Psoas muscle (tissue), 7 donors: ENCODE measurements at regions not wholly inside any gene's neighbourhood (a gene's known extent, or its start where the extent isn't known, plus 50 kb on each side); places are given as distances from the start of the nearest gene placed in this dataset.

Source experiments
- ATAC-seq, 4 donors: fragments of 200-7000 bp; cut with Tn5 transposase; one replicate each; pipeline ENCODE4 v1.9.1; 2020; ENCODE audit warnings: moderate library complexity in 3 of 4, mild to moderate bottlenecking in 2 of 4
- DNase-seq, 2 donors: peaks; one replicate each; pipeline ENCODE4 v3.0.0-alpha.2; 2020
- H3K27ac ChIP-seq: fragments of 200-600 bp; one replicate; pipeline ENCODE4 v1.8.0; 2022
- H3K27me3 ChIP-seq, 3 donors: fragments of 200-600 bp in 1 of 3; one replicate each; pipeline versions ENCODE4 v1.6.1 to v1.8.0; 2013 to 2022; ENCODE audit warnings: low read length in 2 of 3, mild to moderate bottlenecking in 2 of 3, moderate library complexity in 1 of 3; ENCODE audit not compliant: insufficient read depth in 3 of 3
- H3K36me3 ChIP-seq, 2 donors: fragments of 200-600 bp in 1 of 2; one replicate each; pipeline versions ENCODE4 v1.6.1 to v1.8.0; 2013 to 2022; ENCODE audit warnings: low read depth in 1 of 2, mild to moderate bottlenecking in 1 of 2, moderate library complexity in 1 of 2; ENCODE audit not compliant: insufficient read depth in 1 of 2
- H3K4me1 ChIP-seq: fragments of 200-600 bp; one replicate; pipeline ENCODE4 v1.8.0; 2022
- H3K4me3 ChIP-seq: fragments of 200-600 bp; one replicate; pipeline ENCODE4 v1.8.0; 2022; ENCODE audit warnings: mild to moderate bottlenecking
- H3K9me3 ChIP-seq: fragments of 200-600 bp; one replicate; pipeline ENCODE4 v1.8.0; 2022
- CTCF ChIP-seq: fragments of 200-600 bp; IDR thresholded peaks from one replicate; pipeline ENCODE4 v1.8.0; 2022; ENCODE audit warnings: antibody characterized with exemption
- WGBS, 3 donors: extraction: QIAGEN DNeasy Blood & Tissue Kit; methylation state at CpG; one replicate each; pipeline versions ENCODE4 v1.1.6 to v1.1.7; 2013; 5-methylcytosine and 5-hydroxymethylcytosine counted together
- intact Hi-C, 2 donors: fragments of 100-400 bp; cut with DNase I; formaldehyde crosslinking; loops; one replicate each; pipeline versions ENCODE4 v1.11.0 to v1.14.2; 2022
- donor health status: healthy with polysubstance abuse.
- donor health status: DM: no; HTN: no; CAD: no; lungs with moderate emphysema.
- donor health status: Bipolar disorder and iron deficiency.
- donor health status: healthy.
- donor health status: DM: yes; HTN: yes; CAD: no.
- donor health status: DM: no; HTN: no; CAD: no.
- donor health status: DM: yes; HTN: yes; CAD: no.

GRCh38 chr6:159623156-159623555 lies 69.9 kb downstream of the SOD2 start:
- H3K27ac ChIP-seq: no peak overlapping the region
- H3K9me3 ChIP-seq: no peaks in the 10 kb centered on the region
- intact Hi-C loops: no loop called here
- no peaks in the 10 kb centered on the region for H3K27me3 ChIP-seq
- H3K36me3 ChIP-seq: peaks cover 6 to 18% of the 10 kb centered on the region in 2 donors
- WGBS, 3 donors: 96 to 99% (median 98%) methylated on average over 5 of the region's 5 CpGs
- DNase-seq: no peak
- no peaks in the 10 kb centered on the region for H3K4me1 ChIP-seq
- TF ChIP-seq CTCF: no peak
- H3K4me3 ChIP-seq: no peak overlapping the region
- no peak for ATAC-seq

GRCh38 chr6:159620947-159621346 lies 72.1 kb downstream of the SOD2 start:
- ATAC-seq (no peak), DNase-seq (no peak)
- peaks cover 0 to 3% (median 0%) of the 10 kb centered on the region in 3 donors for H3K27me3 ChIP-seq
- H3K9me3 ChIP-seq: peaks cover 11% of the 10 kb centered on the region
- no peak overlapping the region for H3K4me3 ChIP-seq
- intact Hi-C loops: no loop called here
- no peaks in the 10 kb centered on the region for H3K4me1 ChIP-seq
- 69 to 93% (median 88%) methylated on average over 1 of the region's 1 CpG for WGBS, 3 donors
- no peak for TF ChIP-seq CTCF
- H3K36me3 ChIP-seq: peaks cover 2 to 24% of the 10 kb centered on the region in 2 donors
- H3K27ac ChIP-seq: no peak overlapping the region

- peaks cover 2 to 12% of the 10 kb centered on the region in 2 donors for H3K36me3 ChIP-seq
- H3K27ac ChIP-seq: no peak overlapping the region
- no peaks in the 10 kb centered on the region for H3K4me1 ChIP-seq
- intact Hi-C loops: no loop called here
- H3K4me3 ChIP-seq: no peak overlapping the region
- ATAC-seq: peak in 2 of 4 donors; percentile 3 to 9
- TF ChIP-seq CTCF: no peak
- H3K27me3 ChIP-seq: peaks cover 0 to 3% (median 0%) of the 10 kb centered on the region in 3 donors
- H3K9me3 ChIP-seq: peaks cover 11% of the 10 kb centered on the region
- WGBS, 3 donors: 97 to 100% (median 100%) methylated on average over 1 of the region's 1 CpG
- no peak for DNase-seq
These were observed 75.6 kb downstream of the SOD2 start for GRCh38 chr6:159617444-159617843.

GRCh38 chr6:159616456-159616855 lies 76.6 kb downstream of the SOD2 start:
- no peak overlapping the region for H3K4me3 ChIP-seq
- no peaks in the 10 kb centered on the region for H3K4me1 ChIP-seq
- ATAC-seq: peak in 2 of 4 donors; percentile 20 to 43
- H3K9me3 ChIP-seq: peaks cover 11% of the 10 kb centered on the region
- 63 to 81% (median 74%) methylated on average over 2 of the region's 2 CpGs for WGBS, 3 donors
- no peak overlapping the region for H3K27ac ChIP-seq
- H3K27me3 ChIP-seq: peaks cover 0 to 3% (median 0%) of the 10 kb centered on the region in 3 donors
- TF ChIP-seq CTCF: no peak
- no peak for DNase-seq
- peaks cover 2 to 12% of the 10 kb centered on the region in 2 donors for H3K36me3 ChIP-seq
- intact Hi-C loops: no loop called here

- H3K36me3 ChIP-seq: peaks cover 2 to 12% of the 10 kb centered on the region in 2 donors
- no peak for DNase-seq
- WGBS, 3 donors: 65 to 87% (median 66%) methylated on average over 3 of the region's 3 CpGs
- H3K4me1 ChIP-seq: no peaks in the 10 kb centered on the region
- intact Hi-C loops: no loop called here
- no peak overlapping the region for H3K27ac ChIP-seq
- H3K4me3 ChIP-seq: no peak overlapping the region
- H3K27me3 ChIP-seq: peaks cover 0 to 3% (median 0%) of the 10 kb centered on the region in 3 donors
- peaks cover 11% of the 10 kb centered on the region for H3K9me3 ChIP-seq
- TF ChIP-seq CTCF: no peak
- ATAC-seq: no peak
These were observed 77.1 kb downstream of the SOD2 start for GRCh38 chr6:159615918-159616317.
